PC-9 (cell line): ENCODE measurements at regions not wholly inside any gene's neighbourhood (a gene's known extent, or its start where the extent isn't known, plus 50 kb on each side); places are given as distances from the start of the nearest gene placed in this dataset.

Source experiments
- CTCF ChIP-seq: fragments of 200-600 bp; sonication (generic); conservative IDR thresholded peaks from 2 replicates; pipeline ENCODE4 v1.6.1; 2017; ENCODE audit warnings: mixed run types, antibody characterized with exemption, mild to moderate bottlenecking, moderate library complexity
- EZH2 ChIP-seq: fragments of 200-600 bp; sonication (generic); IDR thresholded peaks from 2 replicates; pipeline ENCODE4 v1.8.0; 2017; ENCODE audit warnings: antibody characterized with exemption, low read depth

DNA sequence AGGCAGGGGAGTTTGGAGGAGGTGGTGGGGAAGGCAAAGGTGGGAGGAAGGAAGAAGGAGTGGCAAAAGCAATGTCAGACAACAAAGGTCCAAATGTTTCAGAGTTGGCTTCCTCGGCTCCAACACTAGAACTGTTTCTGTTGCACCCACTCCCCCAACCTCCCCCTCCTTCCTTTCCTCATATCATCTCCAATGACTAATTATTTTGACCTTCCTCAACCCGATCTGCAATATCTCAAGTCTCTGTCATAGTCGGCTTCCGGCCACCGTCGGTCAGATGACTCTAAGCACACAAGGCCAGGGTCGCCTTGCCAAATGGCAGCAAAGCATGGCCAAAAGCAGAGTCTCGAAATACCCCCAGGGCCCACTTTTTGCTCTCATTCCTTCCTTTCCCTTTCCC lies 637.0 kb upstream of the TBX3 start:
- no peak for TF ChIP-seq CTCF
- TF ChIP-seq EZH2: no peak
